ENCODE measurements at regions not wholly inside any gene's neighbourhood (a gene's known extent, or its start where the extent isn't known, plus 50 kb on each side); places are given as distances from the start of the nearest gene placed in this dataset.

DNA sequence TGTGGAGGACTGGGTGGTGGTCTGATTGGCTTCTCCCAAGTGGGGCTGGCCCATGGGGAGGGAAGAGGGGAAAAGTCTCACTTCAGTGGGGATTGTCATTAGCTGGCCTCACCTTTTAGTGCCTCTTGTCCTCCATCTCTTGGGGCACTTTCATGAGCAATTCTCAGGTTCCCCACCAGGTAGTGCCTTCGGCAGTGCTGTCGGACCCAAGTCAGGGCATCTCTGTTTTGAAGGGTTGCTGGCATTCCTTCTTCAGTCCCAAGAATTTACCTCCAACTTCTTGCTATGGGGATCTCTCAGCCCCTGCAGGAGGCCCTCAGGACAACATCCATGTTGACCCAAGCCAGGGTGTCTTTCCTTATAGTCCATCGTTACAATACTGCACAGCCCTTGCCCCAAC lies 54.7 kb upstream of the F3 start:
- TF ChIP-seq, protein P1, sequence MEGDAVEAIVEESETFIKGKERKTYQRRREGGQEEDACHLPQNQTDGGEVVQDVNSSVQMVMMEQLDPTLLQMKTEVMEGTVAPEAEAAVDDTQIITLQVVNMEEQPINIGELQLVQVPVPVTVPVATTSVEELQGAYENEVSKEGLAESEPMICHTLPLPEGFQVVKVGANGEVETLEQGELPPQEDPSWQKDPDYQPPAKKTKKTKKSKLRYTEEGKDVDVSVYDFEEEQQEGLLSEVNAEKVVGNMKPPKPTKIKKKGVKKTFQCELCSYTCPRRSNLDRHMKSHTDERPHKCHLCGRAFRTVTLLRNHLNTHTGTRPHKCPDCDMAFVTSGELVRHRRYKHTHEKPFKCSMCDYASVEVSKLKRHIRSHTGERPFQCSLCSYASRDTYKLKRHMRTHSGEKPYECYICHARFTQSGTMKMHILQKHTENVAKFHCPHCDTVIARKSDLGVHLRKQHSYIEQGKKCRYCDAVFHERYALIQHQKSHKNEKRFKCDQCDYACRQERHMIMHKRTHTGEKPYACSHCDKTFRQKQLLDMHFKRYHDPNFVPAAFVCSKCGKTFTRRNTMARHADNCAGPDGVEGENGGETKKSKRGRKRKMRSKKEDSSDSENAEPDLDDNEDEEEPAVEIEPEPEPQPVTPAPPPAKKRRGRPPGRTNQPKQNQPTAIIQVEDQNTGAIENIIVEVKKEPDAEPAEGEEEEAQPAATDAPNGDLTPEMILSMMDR (conservative IDR thresholded peaks at IDR 0.05; ENCODE audit: low read depth, low read length), result no peak
- TF ChIP-seq EZH2 (IDR thresholded peaks at IDR 0.05; ENCODE audit: borderline replicate concordance, low read depth, low read length, poor library complexity, severe bottlenecking), result no peak

All from A673 (cell line).